ENCODE measurements at regions not wholly inside any gene's neighbourhood (a gene's known extent, or its start where the extent isn't known, plus 50 kb on each side); places are given as distances from the start of the nearest gene placed in this dataset.

GRCh38 chr2:236346366-236346765 is 82.2 kb upstream of the ASB18 start:
- Histone ChIP-seq H3K36me3 (ENCODE audit: control insufficient read depth, insufficient read depth, low read length) (no peaks in the 10 kb centered on the region), H3K27ac (ENCODE audit: low read length) (no peak overlapping the region), H3K27me3 (ENCODE audit: control insufficient read depth, insufficient read depth, low read length) (no peaks in the 10 kb centered on the region), H3K4me3 (ENCODE audit: low read depth in 2 of 2, low read length in 2 of 2) (no peak overlapping the region), H3K4me1 (ENCODE audit: control insufficient read depth, insufficient read depth, low read length) (no peaks in the 10 kb centered on the region), H3K9me3 (ENCODE audit: control insufficient read depth, insufficient read depth, low read depth, low read length) (no peaks in the 10 kb centered on the region)
- DNase-seq (ENCODE audit: low read depth, low spot score) (no peak), ATAC-seq (no peak)
- POLR2A ChIA-PET: no interaction called here
- TF ChIP-seq REST (IDR thresholded peaks at IDR 0.05; ENCODE audit: insufficient read depth in 1 of 2, low read depth in 2 of 2, low read length in 1 of 2) (no peak), TCF7L2 (IDR thresholded peaks at IDR 0.05; ENCODE audit: low read depth, low read length) (no peak), POLR2AphosphoS5 (IDR thresholded peaks at IDR 0.05; ENCODE audit: low read depth, low read length) (no peak), SIN3A (IDR thresholded peaks at IDR 0.05; ENCODE audit: borderline replicate concordance, insufficient read depth, low read depth, low read length) (no peak)
- in situ Hi-C loops (cut with HindIII; ENCODE audit: low pct_unique_long_range_greater_than_20kb, low sequenced_read_pairs) (no loop called here), intact Hi-C loops (cut with micrococcal nuclease; ENCODE audit: unreplicated experiment) (no loop called here)
- no TSS peak for BruUV-seq (replicated peaks)
- CTCF ChIA-PET: no interaction called here

- no peaks in the 10 kb centered on the region for H3K36me3 ChIP-seq (ENCODE audit: control insufficient read depth, insufficient read depth, low read length)
- no peak overlapping the region for H3K4me3 ChIP-seq (ENCODE audit: low read depth in 2 of 2, low read length in 2 of 2)
- ChIA-PET CTCF (interaction anchor here (0.6 to 0.8 kb wide), 2 partner anchors 222 to 1750 kb away, joined by 3 read pairs; partner anchors contain the start of gene ACKR3), POLR2A (no interaction called here)
- in situ Hi-C loops (cut with HindIII; ENCODE audit: low pct_unique_long_range_greater_than_20kb, low sequenced_read_pairs): no loop called here
- H3K27me3 ChIP-seq (ENCODE audit: control insufficient read depth, insufficient read depth, low read length): no peaks in the 10 kb centered on the region
- ATAC-seq (no peak), DNase-seq (ENCODE audit: low read depth, low spot score) (no peak)
- no peak overlapping the region for H3K27ac ChIP-seq (ENCODE audit: low read length)
- no TSS peak for BruUV-seq (replicated peaks)
- no peaks in the 10 kb centered on the region for H3K4me1 ChIP-seq (ENCODE audit: control insufficient read depth, insufficient read depth, low read length)
- H3K9me3 ChIP-seq (ENCODE audit: control insufficient read depth, insufficient read depth, low read depth, low read length): no peaks in the 10 kb centered on the region
- TF ChIP-seq CTCF (IDR thresholded peaks at IDR 0.05) (no peak), REST (IDR thresholded peaks at IDR 0.05; ENCODE audit: insufficient read depth in 1 of 2, low read depth in 2 of 2, low read length in 1 of 2) (no peak), SIN3A (IDR thresholded peaks at IDR 0.05; ENCODE audit: borderline replicate concordance, insufficient read depth, low read depth, low read length) (no peak), POLR2AphosphoS5 (IDR thresholded peaks at IDR 0.05; ENCODE audit: low read depth, low read length) (no peak), TCF7L2 (IDR thresholded peaks at IDR 0.05; ENCODE audit: low read depth, low read length) (no peak)
- intact Hi-C loops (cut with micrococcal nuclease; ENCODE audit: unreplicated experiment): no loop called here
Observed at GRCh38 chr2:236348279-236348678, 84.1 kb upstream of the ASB18 start.
